Right lobe of liver (tissue), 6 donors: ENCODE measurements at regions not wholly inside any gene's neighbourhood (a gene's known extent, or its start where the extent isn't known, plus 50 kb on each side); places are given as distances from the start of the nearest gene placed in this dataset.

Source experiments
- ATAC-seq, 4 donors: fragments of 200-7000 bp; cut with Tn5 transposase; one replicate each; pipeline ENCODE4 v1.9.1; 2020; ENCODE audit warnings: mild to moderate bottlenecking in 4 of 4, moderate library complexity in 4 of 4
- DNase-seq, 3 donors: peaks; one replicate each; pipeline ENCODE4 v3.0.0-alpha.2; 2020
- H3K27ac ChIP-seq, 3 donors: fragments of 200-600 bp; one replicate each; pipeline ENCODE4 v1.8.0; 2022
- H3K27me3 ChIP-seq, 2 donors: fragments of 200-600 bp; one replicate each; pipeline ENCODE4 v1.8.0; 2022
- H3K36me3 ChIP-seq, 4 donors: fragments of 200-600 bp; sonication (generic) in 1 of 4; one replicate each; pipeline versions ENCODE4 v1.5.1 to v1.8.0; 2017 to 2022; ENCODE audit warnings: control low read depth in 1 of 4
- H3K4me1 ChIP-seq, 4 donors: fragments of 200-600 bp; sonication (generic) in 1 of 4; one replicate each; pipeline versions ENCODE4 v1.5.1 to v1.8.0; 2017 to 2022; ENCODE audit warnings: control low read depth in 1 of 4
- H3K4me3 ChIP-seq, 3 donors: fragments of 200-600 bp; one replicate each; pipeline ENCODE4 v1.8.0; 2022
- H3K9me3 ChIP-seq, 4 donors: fragments of 200-600 bp; sonication (generic) in 1 of 4; one replicate each; pipeline versions ENCODE4 v1.5.1 to v1.8.0; 2017 to 2022; ENCODE audit warnings: control low read depth in 1 of 4
- POLR2A ChIP-seq: fragments of 450-650 bp; IDR thresholded peaks from one replicate; pipeline ENCODE4 v1.6.1; 2017; ENCODE audit warnings: antibody characterized with exemption, mild to moderate bottlenecking
- WGBS: methylation state at CpG from one replicate; pipeline ENCODE4 v1.1.6; 2018; ENCODE audit warnings: low coverage, low lambda C conversion rate; ENCODE audit not compliant: insufficient coverage; ENCODE audit errors: missing lambda C conversion rate; 5-methylcytosine and 5-hydroxymethylcytosine counted together
- intact Hi-C, 2 donors: fragments of 100-400 bp; cut with DNase I; formaldehyde crosslinking; loops; one replicate each; pipeline versions ENCODE4 v1.11.2 to v1.14.1; 2022
- TF ChIP-seq, protein P1 (sequence below), 4 donors: fragments of 200-600 bp in 3 of 4; fragments of 450-650 bp in 1 of 4; IDR thresholded peaks; one replicate each; pipeline versions ENCODE4 v1.5.1 to v1.8.0; 2016 to 2022; ENCODE audit warnings: antibody characterized with exemption in 4 of 4, mild to moderate bottlenecking in 2 of 4
- donor health status: DM: no; HTN: yes; CAD: no.
- donor health status: DM: no; HTN: no; CAD: no.
- donor health status: DM: no; HTN: no; CAD: no.
- donor health status: DM: no; HTN: yes; CAD: no.
- donor health status: DM: no; HTN: yes; CAD: no.

DNA sequence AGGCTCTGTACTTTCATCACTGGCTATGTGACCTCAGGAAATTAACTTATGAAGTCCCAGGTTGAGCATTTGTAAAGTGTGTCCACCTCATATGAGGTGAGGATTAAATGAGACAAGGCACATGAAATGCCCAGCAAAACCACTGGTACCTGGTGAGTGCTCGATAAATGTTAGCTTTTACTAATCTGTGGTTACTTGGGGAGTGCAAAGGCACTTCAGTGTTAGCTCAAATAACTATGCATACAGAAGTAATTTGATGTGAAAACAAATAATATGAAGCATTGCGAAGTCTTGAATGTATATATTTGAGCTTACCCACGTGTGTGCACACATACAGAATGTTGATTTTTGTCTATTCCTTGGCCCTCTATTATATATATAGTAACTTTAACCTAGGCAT is 186.3 kb upstream of the TLL1 start:
- Histone ChIP-seq H3K27me3 (no peaks in the 10 kb centered on the region), H3K4me3 (no peak overlapping the region), H3K9me3 (no peaks in the 10 kb centered on the region), H3K27ac (no peak overlapping the region), H3K36me3 (no peaks in the 10 kb centered on the region), H3K4me1 (no peaks in the 10 kb centered on the region)
- TF ChIP-seq, protein P1, sequence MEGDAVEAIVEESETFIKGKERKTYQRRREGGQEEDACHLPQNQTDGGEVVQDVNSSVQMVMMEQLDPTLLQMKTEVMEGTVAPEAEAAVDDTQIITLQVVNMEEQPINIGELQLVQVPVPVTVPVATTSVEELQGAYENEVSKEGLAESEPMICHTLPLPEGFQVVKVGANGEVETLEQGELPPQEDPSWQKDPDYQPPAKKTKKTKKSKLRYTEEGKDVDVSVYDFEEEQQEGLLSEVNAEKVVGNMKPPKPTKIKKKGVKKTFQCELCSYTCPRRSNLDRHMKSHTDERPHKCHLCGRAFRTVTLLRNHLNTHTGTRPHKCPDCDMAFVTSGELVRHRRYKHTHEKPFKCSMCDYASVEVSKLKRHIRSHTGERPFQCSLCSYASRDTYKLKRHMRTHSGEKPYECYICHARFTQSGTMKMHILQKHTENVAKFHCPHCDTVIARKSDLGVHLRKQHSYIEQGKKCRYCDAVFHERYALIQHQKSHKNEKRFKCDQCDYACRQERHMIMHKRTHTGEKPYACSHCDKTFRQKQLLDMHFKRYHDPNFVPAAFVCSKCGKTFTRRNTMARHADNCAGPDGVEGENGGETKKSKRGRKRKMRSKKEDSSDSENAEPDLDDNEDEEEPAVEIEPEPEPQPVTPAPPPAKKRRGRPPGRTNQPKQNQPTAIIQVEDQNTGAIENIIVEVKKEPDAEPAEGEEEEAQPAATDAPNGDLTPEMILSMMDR (IDR thresholded peaks at IDR 0.05) = no peak
- no peak for TF ChIP-seq POLR2A
- DNase-seq (no peak), ATAC-seq (no peak)
- intact Hi-C loops = no loop called here
- WGBS = 79% methylated on average over 3 of the region's 3 CpGs

DNA sequence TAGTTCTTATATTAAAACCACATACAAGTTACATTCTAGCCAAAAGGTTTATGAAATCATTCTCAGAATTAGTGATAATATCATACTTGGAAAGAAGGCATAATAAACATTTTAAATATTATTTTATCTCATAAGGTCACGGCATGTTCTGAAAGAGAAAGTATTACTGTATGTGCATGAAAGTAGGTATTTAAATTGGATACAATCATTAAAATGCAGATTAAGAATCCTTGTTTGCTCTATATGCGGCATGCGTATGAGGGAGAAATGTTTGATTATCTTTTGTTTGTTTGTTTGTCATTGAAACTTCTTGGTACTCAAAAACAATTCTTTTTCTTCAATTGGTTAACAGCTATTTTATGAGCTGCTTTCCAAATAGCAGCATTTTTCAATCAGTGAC is 183.9 kb upstream of the TLL1 start:
- intact Hi-C loops = no loop called here
- no peaks in the 10 kb centered on the region for H3K27me3 ChIP-seq
- DNase-seq (no peak), ATAC-seq (no peak)
- TF ChIP-seq, protein P1 (IDR thresholded peaks at IDR 0.05) = no peak
- no peak for TF ChIP-seq POLR2A
- H3K9me3 ChIP-seq = no peaks in the 10 kb centered on the region
- H3K4me3 ChIP-seq = no peak overlapping the region
- no peaks in the 10 kb centered on the region for H3K36me3 ChIP-seq
- H3K4me1 ChIP-seq = no peaks in the 10 kb centered on the region
- 87% methylated on average over 3 of the region's 3 CpGs for WGBS
- H3K27ac ChIP-seq = no peak overlapping the region

DNA sequence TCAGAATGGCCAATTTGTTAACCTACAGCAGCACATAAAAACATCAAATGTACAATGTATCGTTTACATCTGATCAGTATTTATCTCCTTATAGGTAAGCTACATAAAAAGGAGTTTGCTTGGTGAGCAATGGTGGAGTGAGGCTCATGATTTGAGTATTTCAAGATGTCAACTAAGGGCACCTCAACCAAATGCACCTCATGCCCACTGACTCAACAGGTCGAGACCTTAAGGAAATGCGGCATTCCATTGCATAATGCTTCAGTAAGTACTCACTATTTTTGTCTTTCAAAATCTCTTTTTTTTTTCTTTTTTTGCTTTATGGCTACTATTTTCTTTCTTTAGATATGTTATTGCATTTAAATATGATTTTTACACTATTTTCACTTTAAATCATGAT is 181.0 kb upstream of the TLL1 start:
- no peaks in the 10 kb centered on the region for H3K9me3 ChIP-seq
- no peaks in the 10 kb centered on the region for H3K27me3 ChIP-seq
- WGBS = 86% methylated on average over 3 of the region's 3 CpGs
- H3K36me3 ChIP-seq = no peaks in the 10 kb centered on the region
- no peak for TF ChIP-seq POLR2A
- TF ChIP-seq, protein P1 (IDR thresholded peaks at IDR 0.05) = no peak
- ATAC-seq (no peak), DNase-seq (no peak)
- intact Hi-C loops = no loop called here
- no peak overlapping the region for H3K27ac ChIP-seq
- H3K4me1 ChIP-seq = no peaks in the 10 kb centered on the region
- H3K4me3 ChIP-seq = no peak overlapping the region

DNA sequence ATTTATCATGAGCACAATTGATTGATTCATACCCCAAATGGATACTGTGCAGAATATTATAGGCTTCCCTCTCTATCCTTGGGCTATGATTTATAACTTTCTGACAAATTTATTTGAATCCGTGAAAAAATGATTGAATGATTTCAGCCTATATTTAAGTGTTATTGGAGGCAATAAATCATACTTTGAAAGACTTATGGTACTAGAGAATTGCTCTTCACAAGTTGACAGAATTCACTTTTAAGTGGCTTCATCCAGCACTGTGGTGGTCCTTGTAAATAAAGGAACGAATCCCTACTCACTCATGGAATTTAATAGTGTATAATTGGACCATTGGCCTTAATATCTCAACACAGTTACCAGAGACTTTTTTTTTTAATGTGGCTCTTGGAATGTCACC is 174.8 kb upstream of the TLL1 start:
- intact Hi-C loops = no loop called here
- no peaks in the 10 kb centered on the region for H3K27me3 ChIP-seq
- no peaks in the 10 kb centered on the region for H3K4me1 ChIP-seq
- H3K27ac ChIP-seq = no peak overlapping the region
- TF ChIP-seq POLR2A = no peak
- TF ChIP-seq, protein P1 (IDR thresholded peaks at IDR 0.05) = no peak
- H3K9me3 ChIP-seq = no peaks in the 10 kb centered on the region
- DNase-seq (no peak), ATAC-seq (no peak)
- H3K36me3 ChIP-seq = no peaks in the 10 kb centered on the region
- 52% methylated on average over 2 of the region's 2 CpGs for WGBS
- no peak overlapping the region for H3K4me3 ChIP-seq

DNA sequence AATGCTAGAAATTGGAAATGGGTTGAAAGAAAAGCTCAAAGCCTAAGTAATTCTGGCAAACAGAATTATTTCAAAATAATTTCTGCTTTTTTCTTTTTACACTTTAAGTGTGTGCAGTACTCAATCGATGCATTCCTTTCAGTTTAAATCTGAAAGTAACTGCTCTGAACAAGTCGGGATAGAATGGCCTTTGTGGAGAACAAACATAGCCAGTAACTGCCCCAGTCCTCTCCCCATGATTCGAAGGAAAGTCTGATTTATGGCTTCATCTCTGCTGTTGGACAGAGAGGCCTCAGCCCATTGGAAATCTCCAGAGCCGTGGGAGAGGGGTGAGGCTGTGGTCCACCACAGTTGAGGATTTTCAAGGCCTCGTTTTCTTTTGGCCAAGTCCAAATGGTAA is 174.0 kb upstream of the TLL1 start:
- 68% methylated on average over 5 of the region's 5 CpGs for WGBS
- no peak for TF ChIP-seq POLR2A
- TF ChIP-seq, protein P1 (IDR thresholded peaks at IDR 0.05) = no peak
- no peaks in the 10 kb centered on the region for H3K36me3 ChIP-seq
- no peaks in the 10 kb centered on the region for H3K4me1 ChIP-seq
- no peak overlapping the region for H3K27ac ChIP-seq
- DNase-seq (no peak), ATAC-seq (no peak)
- intact Hi-C loops = no loop called here
- no peak overlapping the region for H3K4me3 ChIP-seq
- no peaks in the 10 kb centered on the region for H3K27me3 ChIP-seq
- no peaks in the 10 kb centered on the region for H3K9me3 ChIP-seq
